GM21360 (cell line): ENCODE measurements at regions not wholly inside any gene's neighbourhood (a gene's known extent, or its start where the extent isn't known, plus 50 kb on each side); places are given as distances from the start of the nearest gene placed in this dataset.

Experiments
- ATAC-seq: cut with Tn5 transposase; IDR thresholded peaks from one replicate; pipeline ENCODE4 v1.9.1; 2021; ENCODE audit warnings: mild to moderate bottlenecking, moderate library complexity; ENCODE audit not compliant: unreplicated experiment

- no peak for ATAC-seq
These were observed 950.1 kb downstream of the FAT4 start for GRCh38 chr4:126264839-126265238.

GRCh38 chr4:126265888-126266287 lies 951.1 kb downstream of the FAT4 start:
- no peak for ATAC-seq

GRCh38 chr4:126267689-126268088 lies 952.9 kb downstream of the FAT4 start:
- no peak for ATAC-seq

- ATAC-seq = no peak
These were observed 953.4 kb downstream of the FAT4 start for GRCh38 chr4:126268106-126268505.

- ATAC-seq = no peak
These were observed 954.4 kb downstream of the FAT4 start for GRCh38 chr4:126269106-126269505.

GRCh38 chr4:126271292-126271691 lies 956.5 kb downstream of the FAT4 start:
- no peak for ATAC-seq

GRCh38 chr4:126273746-126274145 lies 959.0 kb downstream of the FAT4 start:
- ATAC-seq = no peak

GRCh38 chr4:126291886-126292285 lies 977.1 kb downstream of the FAT4 start:
- no peak for ATAC-seq

- no peak for ATAC-seq
These were observed 983.5 kb downstream of the FAT4 start for GRCh38 chr4:126298271-126298670.

GRCh38 chr4:126306152-126306869 lies 991.6 kb downstream of the FAT4 start:
- no peak for ATAC-seq

GRCh38 chr4:126318376-126318775 lies 1003.6 kb downstream of the FAT4 start:
- no peak for ATAC-seq

GRCh38 chr4:126328914-126329313 lies 1014.2 kb downstream of the FAT4 start:
- no peak for ATAC-seq

- ATAC-seq = no peak
These were observed 1023.8 kb downstream of the FAT4 start for GRCh38 chr4:126338548-126338947.

- ATAC-seq = no peak
These were observed 1027.2 kb downstream of the FAT4 start for GRCh38 chr4:126341927-126342326.

GRCh38 chr4:126344472-126344871 lies 1029.7 kb downstream of the FAT4 start:
- no peak for ATAC-seq

GRCh38 chr4:126346654-126347053 lies 1031.9 kb downstream of the FAT4 start:
- no peak for ATAC-seq

- ATAC-seq = no peak
These were observed 1040.0 kb downstream of the FAT4 start for GRCh38 chr4:126354784-126355183.

GRCh38 chr4:126358041-126358440 lies 1043.3 kb downstream of the FAT4 start:
- ATAC-seq = no peak

GRCh38 chr4:126361287-126361686 lies 1046.5 kb downstream of the FAT4 start:
- ATAC-seq = no peak

GRCh38 chr4:126364311-126364911 lies 1049.7 kb downstream of the FAT4 start:
- no peak for ATAC-seq

GRCh38 chr4:126369076-126369475 lies 1054.3 kb downstream of the FAT4 start:
- no peak for ATAC-seq

GRCh38 chr4:126372634-126373033 lies 1057.9 kb downstream of the FAT4 start:
- ATAC-seq = no peak
